ENCODE measurements at regions not wholly inside any gene's neighbourhood (a gene's known extent, or its start where the extent isn't known, plus 50 kb on each side); places are given as distances from the start of the nearest gene placed in this dataset.

DNA sequence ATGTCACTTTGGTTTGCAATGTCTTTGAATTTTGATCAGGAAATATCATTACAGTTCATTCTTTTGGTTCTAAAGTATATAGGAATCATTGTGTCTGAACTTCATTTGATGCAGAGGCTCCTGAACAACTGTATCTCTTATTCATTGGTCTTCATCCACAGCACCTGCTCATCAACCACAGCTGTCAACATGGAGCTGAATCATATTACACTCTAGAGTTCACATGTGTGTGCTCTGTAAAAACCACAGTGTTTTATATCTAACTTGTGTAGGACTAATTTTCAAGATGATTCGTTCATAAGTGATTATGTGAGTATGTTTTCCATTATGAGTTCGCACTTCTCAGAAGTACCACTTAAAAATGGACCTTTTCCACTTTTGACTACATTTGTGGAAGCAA, 643.3 kb upstream of the FAM241A start:
- TF ChIP-seq ZZZ3 (IDR thresholded peaks at IDR 0.05; ENCODE audit: control insufficient read depth, insufficient read length, low read depth): no peak
- peak; percentile 56 for TF ChIP-seq MTA2 (IDR thresholded peaks at IDR 0.05; ENCODE audit: low read depth)
- SMC1A ChIA-PET (ENCODE audit: uncharacterized antibody, unreplicated experiment): interaction anchor here (0.6 kb wide), 1 partner anchor 125 kb away, joined by 3 read pairs; no protein-coding TSS in a partner anchor
- CTCF ChIA-PET: no interaction called here
- Histone ChIP-seq H3K4me3 (no peak overlapping the region), H3K36me3 (ENCODE audit: control insufficient read depth in 2 of 2, insufficient read depth in 2 of 2, low read length in 1 of 2) (no peaks in the 10 kb centered on the region), H3K4me1 (ENCODE audit: control insufficient read depth, insufficient read depth, low read length) (no peaks in the 10 kb centered on the region), H3K27ac (ENCODE audit: control insufficient read depth, insufficient read depth) (no peak overlapping the region), H2AFZ (ENCODE audit: control insufficient read depth, low read depth, low read length) (no peak overlapping the region), H3K9me3 (replicated peaks; ENCODE audit: control insufficient read depth, insufficient read depth, low read length) (no peaks in the 10 kb centered on the region), H3K27me3 (replicated peaks in 1 of 2; ENCODE audit: control insufficient read depth in 2 of 2, insufficient read depth in 2 of 2, low read length in 1 of 2) (no peaks in the 10 kb centered on the region), H3K4me2 (ENCODE audit: control insufficient read depth, insufficient read depth) (no peak overlapping the region), H3K79me2 (ENCODE audit: control insufficient read depth, insufficient read depth, low read length) (no peaks in the 10 kb centered on the region), H4K20me1 (ENCODE audit: control insufficient read depth, insufficient read depth) (no peaks in the 10 kb centered on the region), H3K9ac (ENCODE audit: control insufficient read depth, insufficient read depth, low read length) (no peak overlapping the region)
- intact Hi-C loops (cut with micrococcal nuclease; ENCODE audit: unreplicated experiment): no loop called here
- BruUV-seq (replicated peaks): no TSS peak
- in situ Hi-C loops (cut with MboI): no loop called here
- RAD21 ChIA-PET (ENCODE audit: unreplicated experiment): no interaction called here
- FAIRE-seq: no peak
- 0% methylated on average over 2 of the region's 2 CpGs for WGBS (ENCODE audit: insufficient coverage, insufficient replicate concordance, low lambda C conversion rate, missing lambda C conversion rate)
- ATAC-seq: peak; percentile 27; the same call in 1 of the 3 replicates
- POLR2A ChIA-PET: no interaction called here
- no peak for DNase-seq (ENCODE audit: low read depth, low spot score)

- BruUV-seq (replicated peaks): no TSS peak
Measured at GRCh38 chr4:111502626-111503025, 642.6 kb upstream of the FAM241A start.

More at GRCh38 chr4:111502626-111503025, 642.6 kb upstream of the FAM241A start:
- H3K27me3 ChIP-seq (replicated peaks in 1 of 2; ENCODE audit: control insufficient read depth in 2 of 2, insufficient read depth in 2 of 2, low read length in 1 of 2): no peaks in the 10 kb centered on the region
- H3K9me3 ChIP-seq (replicated peaks; ENCODE audit: control insufficient read depth, insufficient read depth, low read length): no peaks in the 10 kb centered on the region
- no peak overlapping the region for H3K4me2 ChIP-seq (ENCODE audit: control insufficient read depth, insufficient read depth)
- ChIA-PET CTCF (no interaction called here), POLR2A (no interaction called here), RAD21 (ENCODE audit: unreplicated experiment) (no interaction called here), SMC1A (ENCODE audit: uncharacterized antibody, unreplicated experiment) (no interaction called here)
- H3K27ac ChIP-seq (ENCODE audit: control insufficient read depth, insufficient read depth): no peak overlapping the region
- TF ChIP-seq ZNF217 (IDR thresholded peaks at IDR 0.05) (no peak), PAX5 (IDR thresholded peaks at IDR 0.05; ENCODE audit: borderline replicate concordance, low read depth, low read length) (no peak)
- H3K4me3 ChIP-seq: no peak overlapping the region
- WGBS (ENCODE audit: insufficient coverage, insufficient replicate concordance, low lambda C conversion rate, missing lambda C conversion rate): 21% methylated on average over 2 of the region's 2 CpGs
- no peak for FAIRE-seq
- DNase-seq (ENCODE audit: low read depth, low spot score): no peak
- no peak overlapping the region for H2AFZ ChIP-seq (ENCODE audit: control insufficient read depth, low read depth, low read length)
- H4K20me1 ChIP-seq (ENCODE audit: control insufficient read depth, insufficient read depth): no peaks in the 10 kb centered on the region
- H3K4me1 ChIP-seq (ENCODE audit: control insufficient read depth, insufficient read depth, low read length): no peaks in the 10 kb centered on the region
- H3K9ac ChIP-seq (ENCODE audit: control insufficient read depth, insufficient read depth, low read length): no peak overlapping the region
- intact Hi-C loops (cut with micrococcal nuclease; ENCODE audit: unreplicated experiment): no loop called here
- H3K36me3 ChIP-seq (ENCODE audit: control insufficient read depth in 2 of 2, insufficient read depth in 2 of 2, low read length in 1 of 2): no peaks in the 10 kb centered on the region
- H3K79me2 ChIP-seq (ENCODE audit: control insufficient read depth, insufficient read depth, low read length): no peaks in the 10 kb centered on the region
- in situ Hi-C loops (cut with MboI): no loop called here
- no peak for ATAC-seq
